IMR-90 (cell line): ENCODE measurements at regions not wholly inside any gene's neighbourhood (a gene's known extent, or its start where the extent isn't known, plus 50 kb on each side); places are given as distances from the start of the nearest gene placed in this dataset.
A peak's percentile ranks its signal among the peaks of the same experiment; 100 is the strongest.

Experiments
- ATAC-seq: fragments of 200-7000 bp; cut with Tn5 transposase; 2 replicates; pipeline ENCODE4 v1.9.1; 2020; ENCODE audit warnings: low read depth, mild to moderate bottlenecking, moderate library complexity
- BruUV-seq: library from RNA; stranded (reverse); fragments of 400-500 nt; replicated peaks from 2 replicates; lab custom pipeline; 2021; lab: Mats Ljungman, UMichigan
- CTCF ChIA-PET: fragments of 300-600 bp; formaldehyde crosslinking; extraction: SDS; loops from one replicate; lab custom pipeline; 2021; ENCODE audit warnings: antibody characterized with exemption; lab: Yijun Ruan, JAX
- POLR2A ChIA-PET: fragments of 300-600 bp; sonication (Branson Sonifier 250); formaldehyde crosslinking; loops from one replicate; lab custom pipeline; 2022; ENCODE audit warnings: antibody characterized with exemption; ENCODE audit not compliant: unreplicated experiment; lab: Charles Lee
- DNase-seq: peaks from one replicate; pipeline ENCODE4 v3.0.0; 2013
- H2AFZ ChIP-seq: replicated peaks from 2 replicates; pipeline ENCODE3; 2013; ENCODE audit warnings: low read length, mild to moderate bottlenecking; ENCODE audit not compliant: poor library complexity
- H2AK5ac ChIP-seq: 2 replicates; pipeline ENCODE4 v1.6.1; 2013; ENCODE audit warnings: low read depth, low read length, inconsistent platforms
- H2AK9ac ChIP-seq: replicated peaks from 2 replicates; pipeline ENCODE3; 2013; ENCODE audit warnings: mild to moderate bottlenecking, low read depth, low read length, moderate library complexity; ENCODE audit not compliant: poor library complexity
- H2BK120ac ChIP-seq: 2 replicates; pipeline ENCODE4 v1.6.1; 2013; ENCODE audit warnings: low read depth, low read length, inconsistent platforms
- H2BK15ac ChIP-seq: 3 replicates; pipeline ENCODE4 v1.6.1; 2013; ENCODE audit warnings: low read depth, low read length, inconsistent platforms
- H2BK20ac ChIP-seq: 2 replicates; pipeline ENCODE4 v1.6.1; 2013; ENCODE audit warnings: low read depth, mild to moderate bottlenecking, inconsistent platforms, low read length, moderate library complexity
- H2BK5ac ChIP-seq: 2 replicates; pipeline ENCODE4 v1.6.1; 2013; ENCODE audit warnings: mild to moderate bottlenecking, low read depth, low read length, inconsistent platforms; ENCODE audit not compliant: poor library complexity, severe bottlenecking
- H3K14ac ChIP-seq: replicated peaks from 2 replicates; pipeline ENCODE4 v1.6.1; 2013; ENCODE audit warnings: low read depth, low read length, inconsistent platforms
- H3K18ac ChIP-seq: 2 replicates; pipeline ENCODE4 v1.6.1; 2013; ENCODE audit warnings: low read depth, low read length, control low read depth
- H3K23ac ChIP-seq: 2 replicates; pipeline ENCODE4 v1.6.1; 2013; ENCODE audit warnings: low read depth, low read length, inconsistent platforms
- H3K27ac ChIP-seq: 2 replicates; pipeline ENCODE4 v1.5.1; 2013; ENCODE audit warnings: mild to moderate bottlenecking, control low read depth, low read length; ENCODE audit not compliant: insufficient read depth
- H3K27me3 ChIP-seq: 2 replicates; pipeline ENCODE4 v1.6.1; 2013; ENCODE audit warnings: low read length; ENCODE audit not compliant: control insufficient read depth, insufficient read depth
- H3K36me3 ChIP-seq: 2 replicates; pipeline ENCODE4 v1.6.1; 2013; ENCODE audit warnings: low read length, mixed read lengths; ENCODE audit not compliant: control insufficient read depth, insufficient read depth
- H3K4ac ChIP-seq: 2 replicates; pipeline ENCODE4 v1.6.1; 2013; ENCODE audit warnings: low read depth, low read length, inconsistent platforms
- H3K4me1 ChIP-seq: 2 replicates; pipeline ENCODE4 v1.6.1; 2013; ENCODE audit warnings: low read length, mixed read lengths; ENCODE audit not compliant: control insufficient read depth, insufficient read depth
- H3K4me2 ChIP-seq: 2 replicates; pipeline ENCODE4 v1.6.1; 2013; ENCODE audit warnings: low read depth, mild to moderate bottlenecking, control low read depth, low read length, moderate library complexity
- H3K4me3 ChIP-seq: 2 replicates; pipeline ENCODE4 v1.5.1; 2013; ENCODE audit warnings: low read depth, mild to moderate bottlenecking, control low read depth, low read length, moderate library complexity; ENCODE audit not compliant: insufficient read depth
- H3K56ac ChIP-seq: 2 replicates; pipeline ENCODE4 v1.6.1; 2013; ENCODE audit warnings: low read length, inconsistent platforms; ENCODE audit not compliant: insufficient read depth; ENCODE audit errors: extremely low read depth
- H3K79me1 ChIP-seq, 2 experiments: 2 replicates each; pipeline ENCODE4 v1.6.1; 2013; ENCODE audit warnings: low read length in 2 of 2, inconsistent platforms in 1 of 2, low read depth in 1 of 2
- H3K9ac ChIP-seq: 2 replicates; pipeline ENCODE4 v1.6.1; 2013; ENCODE audit warnings: low read depth, low read length, control low read depth
- H3K9me1 ChIP-seq: 2 replicates; pipeline ENCODE4 v1.6.1; 2013; ENCODE audit warnings: low read length, inconsistent platforms; ENCODE audit not compliant: insufficient read depth
- H3K9me3 ChIP-seq: 2 replicates; pipeline ENCODE4 v1.6.1; 2013; ENCODE audit warnings: low read length; ENCODE audit not compliant: control insufficient read depth, insufficient read depth
- H4K20me1 ChIP-seq: 2 replicates; pipeline ENCODE4 v1.6.1; 2013; ENCODE audit warnings: low read length, inconsistent platforms; ENCODE audit not compliant: insufficient read depth
- H4K5ac ChIP-seq: 2 replicates; pipeline ENCODE4 v1.6.1; 2013; ENCODE audit warnings: mild to moderate bottlenecking, low read depth, low read length, control low read depth
- H4K8ac ChIP-seq, 2 experiments: 2 replicates each; pipeline ENCODE4 v1.6.1; 2013; ENCODE audit warnings: low read depth in 2 of 2, low read length in 2 of 2, control low read depth in 1 of 2, inconsistent platforms in 1 of 2
- H4K91ac ChIP-seq: 2 replicates; pipeline ENCODE4 v1.6.1; 2013; ENCODE audit warnings: low read depth, low read length, inconsistent platforms; ENCODE audit not compliant: insufficient read depth
- BHLHE40 ChIP-seq: fragments of 150-350 bp; IDR thresholded peaks from 2 replicates; pipeline ENCODE4 v1.6.1; 2016; ENCODE audit warnings: mild to moderate bottlenecking, low read depth, low read length
- CEBPB ChIP-seq: IDR thresholded peaks from 2 replicates; pipeline ENCODE4 v1.6.1; 2012; ENCODE audit warnings: low read depth, low read length, improper control_type of control experiment
- CHD1 ChIP-seq: IDR thresholded peaks from 2 replicates; pipeline ENCODE4 v1.6.1; 2012; ENCODE audit warnings: low read depth, low read length, improper control_type of control experiment
- FOS ChIP-seq: fragments of 150-350 bp; IDR thresholded peaks from 2 replicates; pipeline ENCODE4 v1.6.1; 2016; ENCODE audit warnings: low read depth, low read length
- MAFK ChIP-seq: IDR thresholded peaks from 2 replicates; pipeline ENCODE4 v1.6.1; 2012; ENCODE audit warnings: low read depth, low read length, improper control_type of control experiment
- MAZ ChIP-seq: IDR thresholded peaks from 2 replicates; pipeline ENCODE4 v1.6.1; 2012; ENCODE audit warnings: low read depth, mild to moderate bottlenecking, low read length, improper control_type of control experiment, moderate library complexity, borderline replicate concordance
- MXI1 ChIP-seq: IDR thresholded peaks from 2 replicates; pipeline ENCODE4 v1.6.1; 2012; ENCODE audit warnings: low read depth, mild to moderate bottlenecking, low read length, moderate library complexity, borderline replicate concordance
- NFE2L2 ChIP-seq: fragments of 150-350 bp; IDR thresholded peaks from 2 replicates; pipeline ENCODE4 v1.6.1; 2016; ENCODE audit warnings: low read depth, mild to moderate bottlenecking, low read length
- POLR2A ChIP-seq: IDR thresholded peaks from 2 replicates; pipeline ENCODE4 v1.6.1; 2012; ENCODE audit warnings: mild to moderate bottlenecking, low read depth, low read length
- RAD21 ChIP-seq: IDR thresholded peaks from 2 replicates; pipeline ENCODE4 v1.6.1; 2012; ENCODE audit warnings: low read length, improper control_type of control experiment
- RCOR1 ChIP-seq: IDR thresholded peaks from 2 replicates; pipeline ENCODE4 v1.6.1; 2012; ENCODE audit warnings: mild to moderate bottlenecking, low read length, improper control_type of control experiment; ENCODE audit not compliant: insufficient replicate concordance
- RFX5 ChIP-seq: IDR thresholded peaks from 2 replicates; pipeline ENCODE4 v1.8.0; 2012; ENCODE audit warnings: low read depth, mild to moderate bottlenecking, low read length, moderate library complexity
- SMC3 ChIP-seq: fragments of 150-350 bp; IDR thresholded peaks from 2 replicates; pipeline ENCODE4 v1.6.1; 2016; ENCODE audit warnings: low read depth, mild to moderate bottlenecking, antibody characterized with exemption, low read length, moderate library complexity
- WGBS, 2 experiments: methylation state at CpG; one replicate each; pipeline versions ENCODE4 v1.1.5 to v1.1.7; 2013; ENCODE audit warnings: missing lambda C conversion rate in 2 of 2; ENCODE audit not compliant: insufficient read length in 1 of 2; ENCODE audit errors: extremely low coverage in 2 of 2; 5-methylcytosine and 5-hydroxymethylcytosine counted together
- dilution Hi-C: fragments of 300-500 bp; cut with HindIII; formaldehyde crosslinking; loops from one replicate; pipeline ENCODE4 v1.14.3; 2018; ENCODE audit warnings: low sequenced_read_pairs; ENCODE audit not compliant: unreplicated experiment
- in situ Hi-C: fragments of 300-500 bp; cut with MboI; formaldehyde crosslinking; loops from 3 replicates; pipeline ENCODE4 v1.14.3; 2019; ENCODE audit warnings: low sequenced_read_pairs, inconsistent platforms, mixed read lengths
- intact Hi-C: fragments of 100-400 bp; cut with micrococcal nuclease; formaldehyde crosslinking; loops from 2 replicates; pipeline ENCODE4 v1.10.0; 2022
- TF ChIP-seq, protein P1 (sequence below): conservative IDR thresholded peaks from 2 replicates; pipeline ENCODE4 v1.5.1; 2012; ENCODE audit warnings: mild to moderate bottlenecking, low read depth, low read length, improper control_type of control experiment
- TF ChIP-seq, protein P2 (sequence below): fragments of 150-350 bp; IDR thresholded peaks from 2 replicates; pipeline ENCODE4 v1.6.1; 2017; ENCODE audit warnings: mild to moderate bottlenecking, antibody characterized with exemption, low read length, low read depth
- TF ChIP-seq, protein P3 (sequence below): fragments of 150-350 bp; IDR thresholded peaks from 2 replicates; pipeline ENCODE4 v1.6.1; 2016; ENCODE audit warnings: low read depth, mild to moderate bottlenecking, low read length, moderate library complexity, borderline replicate concordance

DNA sequence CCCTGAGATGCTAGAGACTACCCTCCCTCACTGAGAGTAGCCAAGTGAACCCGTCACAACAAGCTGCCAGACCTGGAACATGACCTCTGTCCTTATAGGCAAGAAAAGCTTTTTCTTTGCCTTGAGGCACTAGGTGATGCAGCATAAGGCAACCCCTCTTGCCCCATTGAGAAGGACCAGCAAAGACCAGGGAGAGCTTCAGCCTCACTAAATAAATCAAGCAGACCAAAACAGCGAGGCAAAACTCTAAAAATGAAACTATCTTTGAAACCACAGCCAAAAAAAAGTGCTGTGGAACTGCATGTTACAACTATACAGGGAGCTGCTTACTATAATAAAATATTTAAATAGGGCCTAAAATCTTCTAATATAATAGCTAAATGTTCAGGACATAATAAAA is 62.6 kb upstream of the FAM83B start:
- no peaks in the 10 kb centered on the region for H3K79me1 ChIP-seq
- H3K4me3 ChIP-seq: 0 out of 2 replicates have a peak overlapping the region, but pooled peaks have one; percentile 1
- H3K9me1 ChIP-seq: peaks cover 3% of the 10 kb centered on the region; the same call in 1 of the 2 replicates
- TF ChIP-seq, protein P1, sequence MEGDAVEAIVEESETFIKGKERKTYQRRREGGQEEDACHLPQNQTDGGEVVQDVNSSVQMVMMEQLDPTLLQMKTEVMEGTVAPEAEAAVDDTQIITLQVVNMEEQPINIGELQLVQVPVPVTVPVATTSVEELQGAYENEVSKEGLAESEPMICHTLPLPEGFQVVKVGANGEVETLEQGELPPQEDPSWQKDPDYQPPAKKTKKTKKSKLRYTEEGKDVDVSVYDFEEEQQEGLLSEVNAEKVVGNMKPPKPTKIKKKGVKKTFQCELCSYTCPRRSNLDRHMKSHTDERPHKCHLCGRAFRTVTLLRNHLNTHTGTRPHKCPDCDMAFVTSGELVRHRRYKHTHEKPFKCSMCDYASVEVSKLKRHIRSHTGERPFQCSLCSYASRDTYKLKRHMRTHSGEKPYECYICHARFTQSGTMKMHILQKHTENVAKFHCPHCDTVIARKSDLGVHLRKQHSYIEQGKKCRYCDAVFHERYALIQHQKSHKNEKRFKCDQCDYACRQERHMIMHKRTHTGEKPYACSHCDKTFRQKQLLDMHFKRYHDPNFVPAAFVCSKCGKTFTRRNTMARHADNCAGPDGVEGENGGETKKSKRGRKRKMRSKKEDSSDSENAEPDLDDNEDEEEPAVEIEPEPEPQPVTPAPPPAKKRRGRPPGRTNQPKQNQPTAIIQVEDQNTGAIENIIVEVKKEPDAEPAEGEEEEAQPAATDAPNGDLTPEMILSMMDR: no peak
- TF ChIP-seq, protein P2, sequence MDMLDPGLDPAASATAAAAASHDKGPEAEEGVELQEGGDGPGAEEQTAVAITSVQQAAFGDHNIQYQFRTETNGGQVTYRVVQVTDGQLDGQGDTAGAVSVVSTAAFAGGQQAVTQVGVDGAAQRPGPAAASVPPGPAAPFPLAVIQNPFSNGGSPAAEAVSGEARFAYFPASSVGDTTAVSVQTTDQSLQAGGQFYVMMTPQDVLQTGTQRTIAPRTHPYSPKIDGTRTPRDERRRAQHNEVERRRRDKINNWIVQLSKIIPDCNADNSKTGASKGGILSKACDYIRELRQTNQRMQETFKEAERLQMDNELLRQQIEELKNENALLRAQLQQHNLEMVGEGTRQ: no peak
- no peak for TF ChIP-seq RAD21
- no peak for TF ChIP-seq MAFK
- TF ChIP-seq CHD1: no peak
- TF ChIP-seq MXI1: no peak
- no peak for TF ChIP-seq NFE2L2
- no peak for TF ChIP-seq SMC3
- TF ChIP-seq FOS: no peak
- TF ChIP-seq MAZ: no peak
- TF ChIP-seq, protein P3, sequence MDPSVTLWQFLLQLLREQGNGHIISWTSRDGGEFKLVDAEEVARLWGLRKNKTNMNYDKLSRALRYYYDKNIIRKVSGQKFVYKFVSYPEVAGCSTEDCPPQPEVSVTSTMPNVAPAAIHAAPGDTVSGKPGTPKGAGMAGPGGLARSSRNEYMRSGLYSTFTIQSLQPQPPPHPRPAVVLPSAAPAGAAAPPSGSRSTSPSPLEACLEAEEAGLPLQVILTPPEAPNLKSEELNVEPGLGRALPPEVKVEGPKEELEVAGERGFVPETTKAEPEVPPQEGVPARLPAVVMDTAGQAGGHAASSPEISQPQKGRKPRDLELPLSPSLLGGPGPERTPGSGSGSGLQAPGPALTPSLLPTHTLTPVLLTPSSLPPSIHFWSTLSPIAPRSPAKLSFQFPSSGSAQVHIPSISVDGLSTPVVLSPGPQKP: no peak
- TF ChIP-seq RCOR1: no peak
- TF ChIP-seq BHLHE40: no peak
- TF ChIP-seq RFX5: no peak
- no peak for TF ChIP-seq CEBPB
- TF ChIP-seq POLR2A: no peak
- H2BK5ac ChIP-seq: no peak overlapping the region
- dilution Hi-C loops (no loop called here), in situ Hi-C loops (no loop called here), intact Hi-C loops (no loop called here)
- peak overlapping the region; percentile 88 for H3K23ac ChIP-seq
- H2AFZ ChIP-seq: peak overlapping the region; percentile 91
- ATAC-seq (peak; percentile 42), DNase-seq (peak; percentile 1)
- no peaks in the 10 kb centered on the region for H3K9me3 ChIP-seq
- H3K4ac ChIP-seq: peak overlapping the region; percentile 58
- H2AK9ac ChIP-seq: no peak overlapping the region
- H4K20me1 ChIP-seq: no peaks in the 10 kb centered on the region
- CTCF ChIA-PET: no interaction called here
- peak overlapping the region; percentile 0; the same call in 1 of the 2 replicates for H4K5ac ChIP-seq
- no CpG with 5 or more reads among the region's 2 CpGs for WGBS, 2 experiments
- peak overlapping the region; percentile 94 for H3K14ac ChIP-seq
- no peak overlapping the region; the same call in 1 of the 2 replicates for H3K27ac ChIP-seq
- no peaks in the 10 kb centered on the region for H3K36me3 ChIP-seq
- peak overlapping the region in 1 of 2 experiments; percentile 82; a peak in 2 of 4 replicates for H4K8ac ChIP-seq
- peak overlapping the region; percentile 57; the same call in 1 of the 2 replicates for H3K56ac ChIP-seq
- peak overlapping the region; percentile 50 for H4K91ac ChIP-seq
- no peak overlapping the region for H2AK5ac ChIP-seq
- no peaks in the 10 kb centered on the region; the same call in 1 of the 2 replicates for H3K4me1 ChIP-seq
- peak overlapping the region; percentile 29 for H3K9ac ChIP-seq
- peak overlapping the region; percentile 67 for H3K4me2 ChIP-seq
- H2BK15ac ChIP-seq: peak overlapping the region; percentile 53; the same call in 1 of the 3 replicates
- POLR2A ChIA-PET: no interaction called here
- H3K27me3 ChIP-seq: no peaks in the 10 kb centered on the region
- no TSS peak for BruUV-seq
- H2BK120ac ChIP-seq: peak overlapping the region; percentile 87
- peak overlapping the region; percentile 3; the same call in 1 of the 2 replicates for H3K18ac ChIP-seq
- H2BK20ac ChIP-seq: peak overlapping the region; percentile 32; the same call in 1 of the 2 replicates
